Renal cortex interstitium (tissue), 11 donors: ENCODE measurements at regions not wholly inside any gene's neighbourhood (a gene's known extent, or its start where the extent isn't known, plus 50 kb on each side); places are given as distances from the start of the nearest gene placed in this dataset.
A peak's percentile ranks its signal among the peaks of the same experiment; 100 is the strongest.

Experiments
- DNase-seq, 11 donors: peaks; one replicate each; pipeline ENCODE4 v3.0.0-alpha.2; 2013; ENCODE audit warnings: low read depth in 9 of 11, low spot score in 4 of 11; ENCODE audit errors: extremely low read depth in 1 of 11

DNA sequence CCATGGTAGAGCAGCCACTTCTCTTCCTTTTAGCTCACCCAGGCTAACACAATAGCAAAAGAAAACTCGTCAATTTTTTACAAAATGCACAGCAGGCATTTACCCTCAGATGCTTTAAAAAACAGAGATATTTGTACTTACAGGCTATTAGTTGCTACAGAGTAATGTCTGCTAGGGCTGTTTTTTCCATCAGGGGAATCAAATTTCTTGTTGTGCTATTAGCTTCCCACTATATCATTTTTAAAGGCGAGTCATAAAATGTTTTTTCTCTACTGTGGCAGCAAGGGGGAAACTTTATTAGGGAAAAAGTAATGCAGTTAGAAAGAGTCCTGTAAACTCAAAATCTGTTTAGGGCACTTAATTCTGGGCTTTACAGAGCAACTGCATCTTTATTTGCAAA lies 277.9 kb upstream of the THSD7B start:
- peak in 9 of 11 donors; percentile 4 to 33 (median 7) for DNase-seq

DNA sequence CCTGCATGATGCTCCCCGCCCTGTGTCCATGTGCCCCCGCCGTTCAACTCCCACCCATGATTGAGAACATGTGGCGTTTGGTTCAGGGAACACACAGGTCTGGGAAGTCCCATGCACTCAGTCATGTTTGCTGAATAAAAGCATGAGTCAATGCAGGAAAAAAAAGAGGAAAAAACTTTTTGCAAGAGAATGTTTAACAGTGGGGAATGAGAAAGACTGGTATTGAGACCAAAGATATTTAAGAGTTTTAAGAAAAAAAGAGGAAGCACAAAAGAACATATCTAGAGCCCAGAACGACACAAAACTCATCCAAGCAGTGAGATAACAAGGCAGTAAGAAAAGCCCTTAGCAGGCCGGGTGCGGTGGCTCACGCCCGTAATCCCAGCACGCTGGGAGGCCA lies 279.2 kb upstream of the THSD7B start:
- DNase-seq = no peak

DNA sequence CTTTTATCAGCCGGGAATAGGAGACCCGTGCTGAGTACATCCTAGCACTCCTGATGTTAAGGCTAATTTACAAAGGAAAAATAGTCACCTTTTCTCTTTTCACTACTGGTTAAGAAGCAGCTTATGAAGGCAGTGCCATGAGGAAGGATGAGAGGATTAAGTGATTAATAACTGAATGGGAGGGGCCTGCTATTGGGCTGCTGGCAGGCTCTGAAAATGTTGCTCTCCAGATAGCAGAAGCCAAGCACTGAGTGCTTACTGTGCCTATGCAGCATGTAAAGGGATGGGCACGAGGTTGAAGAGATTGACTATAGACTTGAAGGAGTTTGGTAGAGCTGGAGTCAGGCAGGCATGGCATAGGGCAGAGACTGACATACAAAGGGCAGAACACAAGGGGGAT lies 282.4 kb upstream of the THSD7B start:
- DNase-seq = no peak

- DNase-seq = no peak
These were observed 283.3 kb upstream of the THSD7B start for GRCh38 chr2:136482006-136482405.

- DNase-seq = no peak
These were observed 285.6 kb upstream of the THSD7B start for GRCh38 chr2:136479696-136480095.

DNA sequence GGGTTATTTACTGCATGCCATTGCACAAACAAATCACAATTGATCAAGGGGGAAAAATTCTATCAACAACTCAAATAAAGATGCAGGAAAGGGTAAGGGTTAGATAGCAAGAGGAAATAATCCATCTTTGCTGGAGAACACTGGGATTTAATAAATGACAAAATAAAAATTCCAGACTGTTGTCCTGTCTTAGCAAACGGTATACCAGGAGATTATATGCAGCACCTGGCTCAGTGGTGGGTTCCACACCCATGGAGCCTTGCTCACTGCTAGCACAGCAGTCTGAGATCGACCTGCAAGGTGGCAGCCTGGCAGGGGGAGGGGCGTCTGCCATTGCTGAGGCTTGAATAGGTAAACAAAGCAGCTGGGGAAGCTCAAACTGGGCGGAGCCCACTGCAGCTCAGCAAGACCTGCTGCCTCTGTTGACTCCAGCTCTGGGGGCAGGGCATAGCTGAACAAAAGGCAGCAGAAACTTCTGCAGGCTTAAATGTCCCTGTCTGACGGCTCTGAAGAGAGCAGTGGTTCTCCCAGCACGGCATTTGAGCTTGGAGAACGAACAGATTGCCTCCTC lies 296.5 kb upstream of the THSD7B start:
- no peak for DNase-seq

DNA sequence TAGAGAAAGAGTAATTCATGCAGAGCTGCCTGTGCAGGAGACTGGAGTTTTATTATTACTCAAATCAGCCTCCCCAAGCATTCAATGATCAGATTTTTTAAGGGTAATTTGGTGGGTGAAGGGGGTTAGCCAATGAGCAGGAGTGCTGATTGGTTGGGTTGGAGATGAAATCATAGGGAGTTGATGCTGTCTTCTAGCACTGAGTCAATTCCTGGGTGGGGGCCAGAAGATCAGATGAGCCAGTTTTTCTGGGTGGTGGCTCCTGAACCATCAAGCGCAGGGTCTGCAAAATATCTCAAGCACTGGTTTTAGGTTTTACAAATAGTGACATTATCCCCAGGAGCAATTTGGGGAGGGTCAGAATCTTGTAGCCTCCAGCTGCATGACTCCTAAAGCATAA lies 312.8 kb upstream of the THSD7B start:
- DNase-seq = no peak

DNA sequence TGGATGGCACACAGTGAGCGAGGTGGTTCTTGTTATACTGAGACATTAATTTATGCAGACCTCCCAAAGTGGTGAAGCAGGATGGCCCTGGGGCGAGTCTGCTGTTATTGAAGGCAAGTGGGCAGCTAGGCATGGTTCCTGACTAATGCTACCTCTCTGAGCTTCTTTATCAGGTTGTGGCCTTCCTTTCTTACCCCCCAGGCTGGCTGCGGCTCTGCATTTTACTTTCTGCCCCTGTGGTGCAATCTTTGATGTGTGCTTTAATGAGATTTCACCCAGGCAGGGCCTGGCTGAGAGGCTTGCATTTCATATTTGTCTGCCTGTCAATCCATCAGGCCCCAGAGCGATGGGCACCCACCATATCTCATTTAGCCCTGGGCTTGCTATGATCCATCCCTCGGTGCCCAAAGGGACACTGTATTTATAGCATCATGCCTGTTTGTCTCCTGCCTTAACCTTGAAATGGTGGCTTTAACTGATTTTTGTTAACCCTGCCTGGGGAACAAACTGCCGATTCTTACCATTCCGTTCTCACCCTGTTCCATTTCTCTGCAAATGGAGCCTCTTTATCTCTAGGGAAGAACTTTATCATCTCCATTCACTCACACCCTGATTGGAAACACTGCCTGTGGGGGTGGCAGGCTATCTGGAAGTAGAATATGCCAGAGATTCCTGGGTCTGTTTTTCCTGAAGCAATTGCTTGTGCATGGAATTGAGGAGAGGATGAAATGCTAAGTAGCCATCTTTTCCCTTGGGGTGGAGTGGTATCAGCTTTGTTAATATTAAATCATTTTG lies 316.2 kb upstream of the THSD7B start:
- DNase-seq = no peak

GRCh38 chr2:136448432-136448831 lies 316.9 kb upstream of the THSD7B start:
- no peak for DNase-seq

DNA sequence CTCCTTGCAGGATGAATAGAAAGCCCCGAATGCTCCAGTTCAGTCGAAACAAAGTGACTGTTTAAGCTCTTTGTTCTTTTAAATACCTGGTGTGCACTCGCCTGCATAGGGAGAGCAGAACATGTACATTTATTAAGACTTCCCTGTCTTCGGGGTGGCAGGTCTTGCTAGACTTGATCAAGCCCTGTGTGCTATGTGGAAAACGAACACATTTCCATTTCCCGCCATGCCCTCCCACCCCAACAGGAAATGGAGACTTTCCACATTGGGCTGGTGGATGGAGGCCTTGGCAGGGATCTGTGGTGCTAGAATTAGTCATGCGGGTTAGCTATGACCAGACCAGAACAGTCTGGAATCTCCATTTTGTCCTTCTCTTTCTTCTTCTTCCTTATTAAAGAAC lies 321.0 kb upstream of the THSD7B start:
- peak in 4 of 11 donors; percentile 8 to 23 (median 20) for DNase-seq

- no peak for DNase-seq
These were observed 321.7 kb upstream of the THSD7B start for GRCh38 chr2:136443661-136444060.

GRCh38 chr2:136441979-136442714 lies 323.2 kb upstream of the THSD7B start:
- no peak for DNase-seq

DNA sequence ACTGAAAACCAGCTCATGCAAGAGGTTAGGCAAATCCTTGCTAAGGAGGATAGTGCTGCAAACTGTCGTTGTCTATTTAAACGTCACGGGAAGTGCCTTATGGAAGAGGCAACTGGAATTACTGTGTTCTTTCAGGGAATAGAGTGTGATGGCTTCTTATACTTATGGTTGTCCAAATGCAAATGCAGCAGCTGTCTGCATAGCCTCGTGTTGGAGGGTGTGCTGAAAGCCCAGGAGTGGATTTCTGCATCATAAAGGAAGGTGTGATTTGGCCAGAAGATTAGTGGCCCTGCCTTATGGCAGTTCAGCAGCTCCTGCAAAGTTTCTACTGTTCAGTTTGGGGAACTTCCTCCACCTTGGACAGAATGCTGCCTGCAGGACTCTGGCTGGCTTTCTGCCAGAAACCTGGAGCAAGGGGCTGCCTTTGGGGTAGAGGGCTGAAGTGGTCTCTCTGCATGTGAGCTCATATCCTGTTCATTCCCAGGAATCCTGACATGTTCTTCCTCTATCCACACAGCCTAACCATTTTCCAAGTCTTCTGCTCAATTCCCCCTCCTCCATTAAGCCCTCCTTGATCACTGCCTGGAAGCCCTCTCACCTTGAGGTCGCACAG lies 321.2 kb upstream of the CXCR4 start:
- no peak for DNase-seq

DNA sequence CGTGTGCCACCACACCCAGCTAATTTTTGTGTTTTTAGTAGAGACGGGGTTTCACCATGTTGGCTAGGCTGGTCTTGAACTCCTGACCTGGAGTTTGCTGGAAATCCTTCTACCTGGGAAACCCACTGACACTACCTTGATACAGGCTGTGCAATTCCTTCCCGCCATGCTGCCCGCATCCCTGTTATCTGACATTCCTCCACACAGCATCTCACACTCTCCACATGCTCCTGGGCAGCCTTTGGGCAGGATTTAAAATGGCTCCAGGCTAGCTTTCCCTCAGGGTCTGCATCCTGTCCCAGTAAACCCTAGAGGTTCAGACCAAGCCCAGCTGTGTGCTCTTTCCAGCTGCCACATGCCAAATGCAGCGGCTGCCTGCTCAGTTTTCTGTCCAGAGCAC lies 319.5 kb upstream of the CXCR4 start:
- no peak for DNase-seq

GRCh38 chr2:136436936-136437335 lies 319.0 kb upstream of the CXCR4 start:
- no peak for DNase-seq

GRCh38 chr2:136434251-136434715 lies 316.3 kb upstream of the CXCR4 start:
- no peak for DNase-seq

- no peak for DNase-seq
These were observed 315.3 kb upstream of the CXCR4 start for GRCh38 chr2:136433261-136433660.

- DNase-seq = no peak
These were observed 306.2 kb upstream of the CXCR4 start for GRCh38 chr2:136424112-136424511.

DNA sequence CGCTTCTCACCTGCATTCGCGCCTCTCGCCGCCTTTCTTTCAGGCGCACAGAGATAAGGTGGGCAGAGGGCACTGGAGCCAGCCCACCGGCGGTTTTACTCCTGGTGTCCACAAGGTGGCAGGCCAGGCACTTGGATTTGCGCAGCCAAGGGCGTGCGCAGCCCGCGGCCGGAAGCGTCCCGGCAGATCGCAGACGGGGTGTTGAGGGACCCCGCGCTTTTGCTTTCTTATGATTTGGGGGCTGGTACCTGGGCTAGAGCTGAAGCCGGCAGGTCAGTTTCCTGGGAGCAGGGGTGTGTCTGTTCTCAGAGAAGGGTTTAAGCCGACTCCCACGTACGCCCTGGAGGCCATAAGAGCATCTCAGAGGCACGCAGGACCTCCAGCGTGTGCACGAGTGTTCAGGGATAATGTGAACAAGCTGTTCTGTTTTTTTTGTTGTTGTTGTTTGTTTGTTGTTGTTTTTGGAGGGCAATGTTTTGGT lies 305.6 kb upstream of the CXCR4 start:
- DNase-seq = peak; percentile 44 to 71 (median 59)

DNA sequence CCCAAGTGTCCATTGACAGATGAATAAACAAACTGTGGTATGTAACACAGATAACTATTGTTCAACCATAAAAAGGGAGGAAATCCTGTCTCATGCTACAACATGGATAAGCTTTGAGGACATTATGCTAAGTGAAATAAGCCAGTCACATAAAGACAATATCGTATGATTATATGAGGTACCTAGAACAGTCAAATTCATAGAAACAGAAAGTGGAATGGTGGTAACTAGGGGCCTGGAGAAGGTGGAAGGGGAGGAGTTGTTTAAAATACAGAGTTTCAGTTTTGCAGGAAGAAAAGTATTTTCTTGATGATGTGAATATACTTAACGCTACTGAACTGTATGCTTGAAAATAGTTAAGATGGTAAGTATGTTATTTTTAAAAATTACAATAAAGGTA lies 304.6 kb upstream of the CXCR4 start:
- no peak for DNase-seq
